WTC11 (cell line): ENCODE measurements at regions not wholly inside any gene's neighbourhood (a gene's known extent, or its start where the extent isn't known, plus 50 kb on each side); places are given as distances from the start of the nearest gene placed in this dataset.

Experiments used
- CBFB ChIP-seq: sonication (generic); formaldehyde crosslinking; IDR thresholded peaks from 2 replicates; pipeline ENCODE4 v1.8.1; 2022; ENCODE audit warnings: mild to moderate bottlenecking, low read depth, missing genetic modification reagents
- FOXJ3 ChIP-seq: sonication (generic); formaldehyde crosslinking; IDR thresholded peaks from 2 replicates; pipeline ENCODE4 v1.9.0; 2021; ENCODE audit warnings: missing genetic modification reagents, mild to moderate bottlenecking, borderline replicate concordance
- IRF1 ChIP-seq: sonication (generic); formaldehyde crosslinking; IDR thresholded peaks from 2 replicates; pipeline ENCODE4 v1.8.0; 2023; ENCODE audit warnings: missing genetic modification reagents
- JUN ChIP-seq: sonication (generic); formaldehyde crosslinking; IDR thresholded peaks from 2 replicates; pipeline ENCODE4 v1.8.0; 2023; ENCODE audit warnings: mild to moderate bottlenecking, missing genetic modification reagents
- NR2C2 ChIP-seq: sonication (generic); formaldehyde crosslinking; IDR thresholded peaks from 2 replicates; pipeline ENCODE4 v1.8.0; 2022; ENCODE audit warnings: mild to moderate bottlenecking, missing genetic modification reagents
- SP1 ChIP-seq: sonication (generic); formaldehyde crosslinking; conservative IDR thresholded peaks from 2 replicates; pipeline ENCODE4 v1.8.1; 2022; ENCODE audit warnings: missing genetic modification reagents
- TF ChIP-seq, protein P1 (sequence below): fragments of 200-600 bp; IDR thresholded peaks from 2 replicates; pipeline ENCODE4 v1.8.0; 2022; ENCODE audit warnings: antibody characterized with exemption
- TF ChIP-seq, protein P2 (sequence below): sonication (generic); formaldehyde crosslinking; conservative IDR thresholded peaks from 2 replicates; pipeline ENCODE4 v1.8.1; 2023; ENCODE audit warnings: mild to moderate bottlenecking, low read depth, missing genetic modification reagents, moderate library complexity
- TF ChIP-seq, protein P3 (sequence below): sonication (generic); formaldehyde crosslinking; IDR thresholded peaks from 2 replicates; pipeline ENCODE4 v1.8.1; 2022; ENCODE audit warnings: mild to moderate bottlenecking, moderate library complexity, missing genetic modification reagents

DNA sequence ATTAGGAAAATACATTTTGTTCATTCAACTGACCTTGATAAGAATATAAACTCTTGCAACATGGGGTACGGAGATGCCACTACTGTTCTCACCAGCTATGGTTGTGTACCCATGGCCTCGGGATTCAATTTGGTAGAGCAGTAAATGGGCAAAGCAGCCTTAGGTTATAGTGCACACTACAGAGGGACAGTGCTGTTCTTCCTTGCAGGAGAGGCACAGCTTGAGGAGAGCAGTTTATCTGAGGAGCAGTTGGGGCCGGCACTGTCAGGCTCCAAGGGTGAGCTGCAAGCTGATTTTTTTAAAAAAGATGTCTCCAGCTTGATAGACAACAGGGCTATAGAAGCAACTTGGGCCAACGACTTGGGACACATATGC, 82.4 kb downstream of the SLC35B3 start:
- TF ChIP-seq, protein P1, sequence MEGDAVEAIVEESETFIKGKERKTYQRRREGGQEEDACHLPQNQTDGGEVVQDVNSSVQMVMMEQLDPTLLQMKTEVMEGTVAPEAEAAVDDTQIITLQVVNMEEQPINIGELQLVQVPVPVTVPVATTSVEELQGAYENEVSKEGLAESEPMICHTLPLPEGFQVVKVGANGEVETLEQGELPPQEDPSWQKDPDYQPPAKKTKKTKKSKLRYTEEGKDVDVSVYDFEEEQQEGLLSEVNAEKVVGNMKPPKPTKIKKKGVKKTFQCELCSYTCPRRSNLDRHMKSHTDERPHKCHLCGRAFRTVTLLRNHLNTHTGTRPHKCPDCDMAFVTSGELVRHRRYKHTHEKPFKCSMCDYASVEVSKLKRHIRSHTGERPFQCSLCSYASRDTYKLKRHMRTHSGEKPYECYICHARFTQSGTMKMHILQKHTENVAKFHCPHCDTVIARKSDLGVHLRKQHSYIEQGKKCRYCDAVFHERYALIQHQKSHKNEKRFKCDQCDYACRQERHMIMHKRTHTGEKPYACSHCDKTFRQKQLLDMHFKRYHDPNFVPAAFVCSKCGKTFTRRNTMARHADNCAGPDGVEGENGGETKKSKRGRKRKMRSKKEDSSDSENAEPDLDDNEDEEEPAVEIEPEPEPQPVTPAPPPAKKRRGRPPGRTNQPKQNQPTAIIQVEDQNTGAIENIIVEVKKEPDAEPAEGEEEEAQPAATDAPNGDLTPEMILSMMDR = no peak
- TF ChIP-seq, protein P2, sequence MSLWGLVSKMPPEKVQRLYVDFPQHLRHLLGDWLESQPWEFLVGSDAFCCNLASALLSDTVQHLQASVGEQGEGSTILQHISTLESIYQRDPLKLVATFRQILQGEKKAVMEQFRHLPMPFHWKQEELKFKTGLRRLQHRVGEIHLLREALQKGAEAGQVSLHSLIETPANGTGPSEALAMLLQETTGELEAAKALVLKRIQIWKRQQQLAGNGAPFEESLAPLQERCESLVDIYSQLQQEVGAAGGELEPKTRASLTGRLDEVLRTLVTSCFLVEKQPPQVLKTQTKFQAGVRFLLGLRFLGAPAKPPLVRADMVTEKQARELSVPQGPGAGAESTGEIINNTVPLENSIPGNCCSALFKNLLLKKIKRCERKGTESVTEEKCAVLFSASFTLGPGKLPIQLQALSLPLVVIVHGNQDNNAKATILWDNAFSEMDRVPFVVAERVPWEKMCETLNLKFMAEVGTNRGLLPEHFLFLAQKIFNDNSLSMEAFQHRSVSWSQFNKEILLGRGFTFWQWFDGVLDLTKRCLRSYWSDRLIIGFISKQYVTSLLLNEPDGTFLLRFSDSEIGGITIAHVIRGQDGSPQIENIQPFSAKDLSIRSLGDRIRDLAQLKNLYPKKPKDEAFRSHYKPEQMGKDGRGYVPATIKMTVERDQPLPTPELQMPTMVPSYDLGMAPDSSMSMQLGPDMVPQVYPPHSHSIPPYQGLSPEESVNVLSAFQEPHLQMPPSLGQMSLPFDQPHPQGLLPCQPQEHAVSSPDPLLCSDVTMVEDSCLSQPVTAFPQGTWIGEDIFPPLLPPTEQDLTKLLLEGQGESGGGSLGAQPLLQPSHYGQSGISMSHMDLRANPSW = no peak
- TF ChIP-seq CBFB (CRISPR knock-in tag) = no peak
- TF ChIP-seq, protein P3, sequence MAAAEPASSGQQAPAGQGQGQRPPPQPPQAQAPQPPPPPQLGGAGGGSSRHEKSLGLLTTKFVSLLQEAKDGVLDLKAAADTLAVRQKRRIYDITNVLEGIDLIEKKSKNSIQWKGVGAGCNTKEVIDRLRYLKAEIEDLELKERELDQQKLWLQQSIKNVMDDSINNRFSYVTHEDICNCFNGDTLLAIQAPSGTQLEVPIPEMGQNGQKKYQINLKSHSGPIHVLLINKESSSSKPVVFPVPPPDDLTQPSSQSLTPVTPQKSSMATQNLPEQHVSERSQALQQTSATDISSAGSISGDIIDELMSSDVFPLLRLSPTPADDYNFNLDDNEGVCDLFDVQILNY (CRISPR knock-in tag) = no peak
- no peak for TF ChIP-seq IRF1 (CRISPR knock-in tag)
- TF ChIP-seq JUN (CRISPR knock-in tag) = no peak
- TF ChIP-seq FOXJ3 (CRISPR knock-in tag) = no peak
- no peak for TF ChIP-seq NR2C2 (CRISPR knock-in tag)
- no peak for TF ChIP-seq SP1 (CRISPR knock-in tag)
